Fibroblast of mammary gland (primary cell): ENCODE measurements at regions not wholly inside any gene's neighbourhood (a gene's known extent, or its start where the extent isn't known, plus 50 kb on each side); places are given as distances from the start of the nearest gene placed in this dataset.

Experiments used
- DNase-seq: peaks from one replicate; pipeline ENCODE4 v3.0.0-alpha.2; 2010; ENCODE audit warnings: low read depth
- H3K4me3 ChIP-seq: 2 replicates; pipeline ENCODE4 v1.5.1; 2011; ENCODE audit warnings: low read depth, mild to moderate bottlenecking, low read length, moderate library complexity; ENCODE audit not compliant: control insufficient read depth
- TF ChIP-seq, protein P1 (sequence below): conservative IDR thresholded peaks from 2 replicates; pipeline ENCODE4 v1.5.1; 2011; ENCODE audit warnings: low read depth, low read length, inconsistent platforms; ENCODE audit not compliant: control insufficient read depth, insufficient read depth

DNA sequence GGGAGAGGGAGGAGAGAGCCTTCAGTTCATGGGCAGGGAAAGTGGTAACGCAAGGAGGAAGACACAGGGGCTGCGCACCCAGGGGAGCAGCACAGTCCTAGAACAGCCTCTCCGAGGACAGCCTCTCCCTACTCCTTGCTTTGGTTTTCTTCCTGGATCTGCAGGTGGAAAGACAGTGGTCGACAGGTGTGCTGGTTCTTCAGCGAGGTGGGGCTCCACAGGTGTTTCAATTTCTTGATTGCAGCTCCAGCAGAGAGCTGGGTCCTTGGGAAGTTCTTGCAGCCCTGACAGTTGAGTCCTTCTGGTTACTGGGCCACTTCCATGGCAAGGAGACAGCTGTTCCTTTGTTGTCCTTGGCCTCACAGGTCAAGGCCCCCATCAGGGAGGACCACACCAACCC lies 220.7 kb upstream of the NR2F2 start:
- no peak for DNase-seq
- TF ChIP-seq, protein P1, sequence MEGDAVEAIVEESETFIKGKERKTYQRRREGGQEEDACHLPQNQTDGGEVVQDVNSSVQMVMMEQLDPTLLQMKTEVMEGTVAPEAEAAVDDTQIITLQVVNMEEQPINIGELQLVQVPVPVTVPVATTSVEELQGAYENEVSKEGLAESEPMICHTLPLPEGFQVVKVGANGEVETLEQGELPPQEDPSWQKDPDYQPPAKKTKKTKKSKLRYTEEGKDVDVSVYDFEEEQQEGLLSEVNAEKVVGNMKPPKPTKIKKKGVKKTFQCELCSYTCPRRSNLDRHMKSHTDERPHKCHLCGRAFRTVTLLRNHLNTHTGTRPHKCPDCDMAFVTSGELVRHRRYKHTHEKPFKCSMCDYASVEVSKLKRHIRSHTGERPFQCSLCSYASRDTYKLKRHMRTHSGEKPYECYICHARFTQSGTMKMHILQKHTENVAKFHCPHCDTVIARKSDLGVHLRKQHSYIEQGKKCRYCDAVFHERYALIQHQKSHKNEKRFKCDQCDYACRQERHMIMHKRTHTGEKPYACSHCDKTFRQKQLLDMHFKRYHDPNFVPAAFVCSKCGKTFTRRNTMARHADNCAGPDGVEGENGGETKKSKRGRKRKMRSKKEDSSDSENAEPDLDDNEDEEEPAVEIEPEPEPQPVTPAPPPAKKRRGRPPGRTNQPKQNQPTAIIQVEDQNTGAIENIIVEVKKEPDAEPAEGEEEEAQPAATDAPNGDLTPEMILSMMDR = no peak
- no peak overlapping the region for H3K4me3 ChIP-seq

DNA sequence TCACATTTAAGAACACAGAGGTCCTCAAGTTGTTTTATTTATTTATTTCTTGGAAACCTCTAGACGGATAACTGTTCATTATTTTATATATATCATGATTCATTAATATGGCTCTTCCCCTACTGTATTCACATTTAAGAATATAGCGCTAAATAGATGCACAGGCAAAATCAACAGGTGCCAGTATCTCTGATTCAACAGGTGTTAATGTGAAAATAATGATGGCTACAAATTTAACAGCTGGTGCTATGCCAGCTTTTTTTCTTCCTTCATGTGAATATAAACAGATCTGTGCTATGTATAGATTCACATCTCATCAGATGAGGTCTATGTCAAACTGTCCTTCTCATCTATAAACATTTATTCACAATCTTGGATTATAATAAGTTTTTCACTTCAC lies 218.5 kb upstream of the NR2F2 start:
- no peak for DNase-seq
- no peak overlapping the region for H3K4me3 ChIP-seq
- TF ChIP-seq, protein P1 = no peak

DNA sequence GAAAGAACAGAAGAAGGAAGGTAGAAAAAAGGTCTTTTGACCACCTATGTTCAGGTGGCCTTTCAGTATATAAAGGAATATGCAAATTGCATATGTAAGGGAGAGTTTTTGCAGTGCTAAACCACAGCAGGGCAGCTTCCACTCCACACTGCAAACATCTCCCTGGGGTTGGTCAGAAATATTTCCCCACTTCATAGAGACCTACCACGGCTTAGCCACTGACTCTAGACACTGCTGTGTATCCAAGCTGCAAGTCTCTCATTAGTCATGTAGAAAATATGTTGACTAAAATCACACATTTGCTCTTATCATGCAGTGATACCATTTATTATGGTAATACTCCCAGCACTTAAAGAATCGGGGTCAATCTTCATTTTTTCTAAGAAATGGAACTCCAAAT lies 214.9 kb upstream of the NR2F2 start:
- DNase-seq = peak; percentile 34
- H3K4me3 ChIP-seq = no peak overlapping the region
- TF ChIP-seq, protein P1 = no peak

DNA sequence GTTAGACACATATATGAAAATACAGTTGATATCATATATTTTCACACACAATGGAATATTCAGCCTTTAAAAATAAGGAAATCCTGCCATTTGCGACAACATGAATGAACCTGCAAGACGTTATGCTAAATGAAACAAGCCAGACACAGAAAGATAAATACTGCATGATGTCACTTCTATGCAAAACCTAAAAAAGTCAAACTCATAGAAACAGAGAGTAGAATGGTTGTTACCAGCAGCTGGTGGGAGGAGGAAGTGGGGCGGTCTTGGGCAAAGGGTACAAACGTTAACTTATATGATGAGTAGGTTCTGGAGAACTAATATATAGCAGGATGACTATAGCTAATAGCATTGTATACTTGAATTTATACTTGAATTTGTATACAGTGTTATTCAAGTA lies 213.2 kb upstream of the NR2F2 start:
- TF ChIP-seq, protein P1 = no peak
- H3K4me3 ChIP-seq = no peak overlapping the region
- DNase-seq = no peak

DNA sequence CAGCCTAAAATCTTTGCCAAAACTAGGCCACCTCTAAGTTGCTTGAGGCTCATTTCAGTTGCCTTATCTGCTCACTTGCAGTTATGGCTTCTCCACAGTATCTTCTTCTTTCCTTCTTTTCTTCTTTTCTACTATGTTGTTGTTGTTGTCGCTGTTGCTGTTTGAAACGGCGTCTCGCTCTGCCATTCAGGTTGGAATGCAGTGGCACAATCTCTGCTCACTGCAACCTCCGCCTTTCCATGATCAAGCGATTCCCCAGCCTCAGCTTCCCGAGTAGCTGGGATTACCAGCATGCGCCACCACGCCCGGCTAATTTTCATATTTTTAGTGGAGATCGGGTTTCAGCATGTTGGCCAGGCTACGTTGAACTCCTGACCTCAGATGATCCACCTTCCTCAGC lies 210.8 kb upstream of the NR2F2 start:
- no peak overlapping the region for H3K4me3 ChIP-seq
- TF ChIP-seq, protein P1 = no peak
- DNase-seq = no peak

DNA sequence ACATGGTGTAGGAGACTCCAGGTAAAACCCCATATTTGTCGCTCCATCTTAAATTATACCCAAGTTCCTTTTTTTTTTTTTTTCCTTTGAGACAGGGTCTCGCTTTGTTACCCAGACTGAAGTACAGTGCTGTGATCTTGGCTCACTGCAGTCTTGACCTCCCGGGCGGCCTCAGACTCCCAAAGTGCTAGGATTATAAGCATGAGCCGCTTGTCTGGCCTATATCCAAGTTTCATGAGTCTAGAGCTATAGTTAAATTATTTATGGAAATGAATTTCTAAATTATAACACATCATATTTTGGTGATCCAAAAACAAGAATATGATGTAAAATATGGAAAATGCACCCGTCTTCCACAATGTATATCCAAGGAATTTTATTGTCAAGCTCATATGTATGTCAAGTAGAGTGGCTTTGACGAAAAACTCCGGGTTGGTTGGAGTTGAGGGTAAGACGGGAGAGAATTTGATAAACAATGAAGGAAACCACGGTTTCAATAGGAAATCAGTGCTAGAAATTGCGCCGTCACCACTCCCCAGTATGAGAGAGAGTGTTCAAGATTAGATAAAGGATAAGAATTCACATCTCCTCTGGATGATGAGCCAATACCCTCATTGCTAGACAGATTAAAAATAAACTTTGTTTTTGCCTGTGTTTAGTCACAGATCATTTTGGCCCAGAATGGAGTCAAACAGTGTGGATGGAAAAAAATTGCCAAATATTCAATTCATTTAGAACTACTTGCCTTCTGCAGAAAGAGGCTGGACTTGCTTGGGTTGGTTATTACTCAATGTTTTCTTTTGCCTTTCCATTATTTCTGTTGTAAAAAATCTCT lies 209.2 kb upstream of the NR2F2 start:
- DNase-seq = peak; percentile 49
- H3K4me3 ChIP-seq = no peak overlapping the region
- TF ChIP-seq, protein P1 = no peak
